DMS53 treated with DMSO at 0.1 percent for 48 hours (cell line): ENCODE measurements at regions not wholly inside any gene's neighbourhood (a gene's known extent, or its start where the extent isn't known, plus 50 kb on each side); places are given as distances from the start of the nearest gene placed in this dataset.

Source experiments
- DNase-seq: peaks from one replicate; lab custom pipeline; 2025; ENCODE audit not compliant: unreplicated experiment; lab: John Stamatoyannopoulos, UW

- peak; percentile 5 for DNase-seq
Measured at GRCh38 chr10:101297901-101298486, 56.0 kb upstream of the BTRC start.

GRCh38 chr10:101299211-101299610, 54.8 kb upstream of the BTRC start:
- DNase-seq: no peak

- DNase-seq: peak; percentile 35
Measured at GRCh38 chr10:101301111-101301731, 52.7 kb upstream of the BTRC start.

GRCh38 chr10:101303087-101303703, 50.8 kb upstream of the BTRC start:
- DNase-seq: no peak
